CMK (cell line): ENCODE measurements at regions not wholly inside any gene's neighbourhood (a gene's known extent, or its start where the extent isn't known, plus 50 kb on each side); places are given as distances from the start of the nearest gene placed in this dataset.

ENCODE experiments used
- DNase-seq: peaks from one replicate; pipeline ENCODE4 v3.0.0-alpha.2; 2010; ENCODE audit warnings: low read depth

GRCh38 chr2:128984081-128984480, 665.4 kb upstream of the HS6ST1 start:
- DNase-seq, result no peak

GRCh38 chr2:128984855-128985254, 666.2 kb upstream of the HS6ST1 start:
- DNase-seq, result no peak

GRCh38 chr2:128986026-128986715, 667.5 kb upstream of the HS6ST1 start:
- no peak for DNase-seq

GRCh38 chr2:128986867-128987268, 668.2 kb upstream of the HS6ST1 start:
- DNase-seq, result no peak

GRCh38 chr2:128988326-128988725, 669.7 kb upstream of the HS6ST1 start:
- DNase-seq, result no peak

GRCh38 chr2:128988967-128989366, 670.3 kb upstream of the HS6ST1 start:
- DNase-seq, result no peak

GRCh38 chr2:128995086-128995485, 676.4 kb upstream of the HS6ST1 start:
- no peak for DNase-seq

- DNase-seq, result no peak
These were observed 677.4 kb upstream of the HS6ST1 start for GRCh38 chr2:128996078-128996477.

GRCh38 chr2:128997166-128997866, 678.6 kb upstream of the HS6ST1 start:
- no peak for DNase-seq

- DNase-seq, result no peak
These were observed 683.3 kb upstream of the HS6ST1 start for GRCh38 chr2:129001926-129002325.

GRCh38 chr2:129002751-129003150, 684.1 kb upstream of the HS6ST1 start:
- DNase-seq, result no peak

GRCh38 chr2:129004485-129004884, 685.8 kb upstream of the HS6ST1 start:
- no peak for DNase-seq

GRCh38 chr2:129004940-129005490, 686.3 kb upstream of the HS6ST1 start:
- DNase-seq, result no peak

GRCh38 chr2:129006135-129006886, 687.6 kb upstream of the HS6ST1 start:
- DNase-seq, result no peak

- no peak for DNase-seq
These were observed 688.2 kb upstream of the HS6ST1 start for GRCh38 chr2:129006901-129007300.

- no peak for DNase-seq
These were observed 689.6 kb upstream of the HS6ST1 start for GRCh38 chr2:129008055-129008880.

GRCh38 chr2:129008881-129009554, 690.4 kb upstream of the HS6ST1 start:
- DNase-seq, result no peak

GRCh38 chr2:129009555-129010146, 691.0 kb upstream of the HS6ST1 start:
- no peak for DNase-seq

- DNase-seq, result no peak
These were observed 691.6 kb upstream of the HS6ST1 start for GRCh38 chr2:129010262-129010661.

GRCh38 chr2:129011466-129012061, 692.9 kb upstream of the HS6ST1 start:
- no peak for DNase-seq
